ENCODE measurements at regions not wholly inside any gene's neighbourhood (a gene's known extent, or its start where the extent isn't known, plus 50 kb on each side); places are given as distances from the start of the nearest gene placed in this dataset.

DNA sequence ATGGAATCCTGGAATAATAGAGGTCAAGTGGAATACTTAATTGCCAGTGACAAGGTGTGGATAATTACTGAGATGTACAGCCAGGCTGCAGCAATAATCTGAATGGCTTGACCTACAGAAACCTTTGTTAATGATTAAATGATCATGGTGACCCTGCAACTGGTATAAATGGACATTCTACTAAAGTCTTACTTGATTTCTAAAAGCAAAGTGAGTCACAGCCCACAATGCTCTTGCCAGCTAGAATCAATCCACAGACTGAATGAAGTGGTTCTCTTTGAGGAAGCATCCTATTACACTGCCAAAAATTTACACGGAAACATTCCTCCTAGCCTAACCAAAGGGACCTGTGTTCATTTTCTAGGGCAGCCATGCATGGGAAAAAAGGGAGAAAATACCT lies 518.5 kb downstream of the SOX5 start:
- Histone ChIP-seq H3K4me1 (ENCODE audit: control insufficient read depth, low read length) (no peaks in the 10 kb centered on the region), H3K79me2 (ENCODE audit: control insufficient read depth, low read length) (no peaks in the 10 kb centered on the region), H3K27me3 (ENCODE audit: control insufficient read depth, low read length) (no peaks in the 10 kb centered on the region), H4K20me1 (ENCODE audit: control insufficient read depth, insufficient read depth, low read depth, low read length) (no peaks in the 10 kb centered on the region), H3K27ac (ENCODE audit: low read depth, low read length) (no peak overlapping the region), H3F3A (ENCODE audit: control insufficient read depth, insufficient read depth) (no peaks in the 10 kb centered on the region), H3K9me3 (ENCODE audit: control insufficient read depth, insufficient read depth, low read length) (no peaks in the 10 kb centered on the region), H3K9me2 (replicated peaks; ENCODE audit: control insufficient read depth, low read length) (no peaks in the 10 kb centered on the region), H3K4me3 (ENCODE audit: low read length) (no peak overlapping the region), H3K4me2 (ENCODE audit: low read length) (no peak overlapping the region), H3K36me3 (ENCODE audit: control insufficient read depth, low read length) (no peaks in the 10 kb centered on the region)
- no peak for TF ChIP-seq EZH2phosphoT487 (IDR thresholded peaks at IDR 0.05; ENCODE audit: borderline replicate concordance, low read length)
- TF ChIP-seq, protein P1, sequence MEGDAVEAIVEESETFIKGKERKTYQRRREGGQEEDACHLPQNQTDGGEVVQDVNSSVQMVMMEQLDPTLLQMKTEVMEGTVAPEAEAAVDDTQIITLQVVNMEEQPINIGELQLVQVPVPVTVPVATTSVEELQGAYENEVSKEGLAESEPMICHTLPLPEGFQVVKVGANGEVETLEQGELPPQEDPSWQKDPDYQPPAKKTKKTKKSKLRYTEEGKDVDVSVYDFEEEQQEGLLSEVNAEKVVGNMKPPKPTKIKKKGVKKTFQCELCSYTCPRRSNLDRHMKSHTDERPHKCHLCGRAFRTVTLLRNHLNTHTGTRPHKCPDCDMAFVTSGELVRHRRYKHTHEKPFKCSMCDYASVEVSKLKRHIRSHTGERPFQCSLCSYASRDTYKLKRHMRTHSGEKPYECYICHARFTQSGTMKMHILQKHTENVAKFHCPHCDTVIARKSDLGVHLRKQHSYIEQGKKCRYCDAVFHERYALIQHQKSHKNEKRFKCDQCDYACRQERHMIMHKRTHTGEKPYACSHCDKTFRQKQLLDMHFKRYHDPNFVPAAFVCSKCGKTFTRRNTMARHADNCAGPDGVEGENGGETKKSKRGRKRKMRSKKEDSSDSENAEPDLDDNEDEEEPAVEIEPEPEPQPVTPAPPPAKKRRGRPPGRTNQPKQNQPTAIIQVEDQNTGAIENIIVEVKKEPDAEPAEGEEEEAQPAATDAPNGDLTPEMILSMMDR (IDR thresholded peaks at IDR 0.05; ENCODE audit: low read depth, low read length, poor library complexity, severe bottlenecking), result no peak

DNA sequence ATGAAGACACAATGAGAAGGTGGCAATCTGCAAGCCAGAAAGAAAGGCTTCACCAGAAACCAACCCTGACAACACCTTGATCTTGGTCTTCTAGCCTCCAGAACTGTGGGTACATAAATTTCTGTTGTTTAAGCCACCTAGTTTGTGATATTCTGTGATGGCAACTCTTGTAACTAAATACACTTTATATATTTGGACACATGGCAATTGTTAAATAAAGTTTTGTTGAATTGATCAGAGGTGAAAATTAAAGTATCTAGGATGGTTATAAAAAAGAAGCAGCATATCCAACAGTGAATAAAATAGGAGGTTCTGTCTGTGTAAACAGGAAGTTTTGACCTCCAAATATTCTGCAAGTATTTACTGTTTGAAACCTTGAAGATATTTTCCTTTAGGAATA lies 516.3 kb downstream of the SOX5 start:
- no peaks in the 10 kb centered on the region for H3K27me3 ChIP-seq (ENCODE audit: control insufficient read depth, low read length)

DNA sequence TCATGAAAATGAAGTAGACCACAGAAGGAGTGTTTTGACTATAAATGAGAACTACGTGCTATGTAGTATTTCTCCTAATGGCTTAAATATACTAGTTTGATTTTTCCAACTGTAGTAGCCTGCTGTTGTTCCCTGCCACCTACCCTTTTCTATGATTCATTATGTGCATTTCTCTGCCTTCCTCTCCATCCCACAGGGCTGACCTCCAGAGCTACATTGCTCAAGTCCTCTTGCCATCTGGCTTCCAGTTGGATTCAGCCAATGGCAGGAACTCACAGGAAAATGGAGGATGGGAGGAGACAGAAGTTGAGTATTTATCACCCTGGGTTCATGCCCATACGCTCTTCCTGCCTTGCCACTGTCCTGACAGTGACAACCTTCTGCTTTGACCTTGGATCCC lies 515.3 kb downstream of the SOX5 start:
- H3K79me2 ChIP-seq (ENCODE audit: control insufficient read depth, low read length), result no peaks in the 10 kb centered on the region
- no peaks in the 10 kb centered on the region for H3K36me3 ChIP-seq (ENCODE audit: control insufficient read depth, low read length)
- no peaks in the 10 kb centered on the region for H3K9me3 ChIP-seq (ENCODE audit: control insufficient read depth, insufficient read depth, low read length)
- no peak overlapping the region for H3K27ac ChIP-seq (ENCODE audit: low read depth, low read length)
- no peaks in the 10 kb centered on the region for H3K4me1 ChIP-seq (ENCODE audit: control insufficient read depth, low read length)
- no peaks in the 10 kb centered on the region for H4K20me1 ChIP-seq (ENCODE audit: control insufficient read depth, insufficient read depth, low read depth, low read length)
- no peak overlapping the region for H3K4me2 ChIP-seq (ENCODE audit: low read length)
- no peak overlapping the region for H3K4me3 ChIP-seq (ENCODE audit: low read length)
- no peak for TF ChIP-seq EZH2phosphoT487 (IDR thresholded peaks at IDR 0.05; ENCODE audit: borderline replicate concordance, low read length)
- TF ChIP-seq, protein P1 (IDR thresholded peaks at IDR 0.05; ENCODE audit: low read depth, low read length, poor library complexity, severe bottlenecking), result no peak
- H3K27me3 ChIP-seq (ENCODE audit: control insufficient read depth, low read length), result no peaks in the 10 kb centered on the region
- no peaks in the 10 kb centered on the region for H3F3A ChIP-seq (ENCODE audit: control insufficient read depth, insufficient read depth)
- no peaks in the 10 kb centered on the region for H3K9me2 ChIP-seq (replicated peaks; ENCODE audit: control insufficient read depth, low read length)

More for the DNA sequence above, 516.3 kb downstream of the SOX5 start:
- Histone ChIP-seq H3K9me2 (replicated peaks; ENCODE audit: control insufficient read depth, low read length) (no peaks in the 10 kb centered on the region), H3F3A (ENCODE audit: control insufficient read depth, insufficient read depth) (no peaks in the 10 kb centered on the region), H3K36me3 (ENCODE audit: control insufficient read depth, low read length) (no peaks in the 10 kb centered on the region), H3K9me3 (ENCODE audit: control insufficient read depth, insufficient read depth, low read length) (no peaks in the 10 kb centered on the region), H3K4me2 (ENCODE audit: low read length) (no peak overlapping the region), H3K4me1 (ENCODE audit: control insufficient read depth, low read length) (no peaks in the 10 kb centered on the region), H3K4me3 (ENCODE audit: low read length) (no peak overlapping the region), H3K27ac (ENCODE audit: low read depth, low read length) (no peak overlapping the region), H4K20me1 (ENCODE audit: control insufficient read depth, insufficient read depth, low read depth, low read length) (no peaks in the 10 kb centered on the region), H3K79me2 (ENCODE audit: control insufficient read depth, low read length) (no peaks in the 10 kb centered on the region)
- TF ChIP-seq EZH2phosphoT487 (IDR thresholded peaks at IDR 0.05; ENCODE audit: borderline replicate concordance, low read length), result no peak
- TF ChIP-seq, protein P1 (IDR thresholded peaks at IDR 0.05; ENCODE audit: low read depth, low read length, poor library complexity, severe bottlenecking), result no peak

DNA sequence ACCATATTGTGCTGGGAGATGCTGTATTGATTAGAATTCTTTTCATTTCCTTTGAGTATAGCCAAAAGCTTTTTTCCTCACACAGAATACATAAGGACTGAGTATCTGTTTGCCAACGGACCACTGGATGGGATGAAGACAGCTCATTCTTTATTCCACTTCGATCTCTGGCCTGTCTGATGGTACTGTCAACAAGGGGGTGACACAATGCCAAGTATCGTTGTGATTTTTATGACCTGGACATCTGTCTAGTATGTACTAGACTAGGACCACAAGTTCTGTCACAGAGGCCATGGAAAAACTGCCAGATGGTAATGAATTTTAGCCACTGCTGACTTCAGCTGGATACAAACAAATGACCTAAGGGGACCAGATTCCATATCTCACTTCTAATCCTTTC lies 502.7 kb downstream of the SOX5 start:
- no peaks in the 10 kb centered on the region for H3K27me3 ChIP-seq (ENCODE audit: control insufficient read depth, low read length)
- no peak overlapping the region for H3K4me3 ChIP-seq (ENCODE audit: low read length)
- no peaks in the 10 kb centered on the region for H3K79me2 ChIP-seq (ENCODE audit: control insufficient read depth, low read length)
- no peaks in the 10 kb centered on the region for H3K9me2 ChIP-seq (replicated peaks; ENCODE audit: control insufficient read depth, low read length)
- H3K4me1 ChIP-seq (ENCODE audit: control insufficient read depth, low read length), result no peaks in the 10 kb centered on the region
- H3K4me2 ChIP-seq (ENCODE audit: low read length), result no peak overlapping the region
- H3F3A ChIP-seq (ENCODE audit: control insufficient read depth, insufficient read depth), result no peaks in the 10 kb centered on the region
- H3K9me3 ChIP-seq (ENCODE audit: control insufficient read depth, insufficient read depth, low read length), result no peaks in the 10 kb centered on the region
- no peaks in the 10 kb centered on the region for H3K36me3 ChIP-seq (ENCODE audit: control insufficient read depth, low read length)
- H3K27ac ChIP-seq (ENCODE audit: low read depth, low read length), result no peak overlapping the region
- TF ChIP-seq, protein P1 (IDR thresholded peaks at IDR 0.05; ENCODE audit: low read depth, low read length, poor library complexity, severe bottlenecking), result no peak
- TF ChIP-seq EZH2phosphoT487 (IDR thresholded peaks at IDR 0.05; ENCODE audit: borderline replicate concordance, low read length), result no peak
- no peaks in the 10 kb centered on the region for H4K20me1 ChIP-seq (ENCODE audit: control insufficient read depth, insufficient read depth, low read depth, low read length)
